ENCODE measurements at regions not wholly inside any gene's neighbourhood (a gene's known extent, or its start where the extent isn't known, plus 50 kb on each side); places are given as distances from the start of the nearest gene placed in this dataset.

- TF ChIP-seq, protein P1, sequence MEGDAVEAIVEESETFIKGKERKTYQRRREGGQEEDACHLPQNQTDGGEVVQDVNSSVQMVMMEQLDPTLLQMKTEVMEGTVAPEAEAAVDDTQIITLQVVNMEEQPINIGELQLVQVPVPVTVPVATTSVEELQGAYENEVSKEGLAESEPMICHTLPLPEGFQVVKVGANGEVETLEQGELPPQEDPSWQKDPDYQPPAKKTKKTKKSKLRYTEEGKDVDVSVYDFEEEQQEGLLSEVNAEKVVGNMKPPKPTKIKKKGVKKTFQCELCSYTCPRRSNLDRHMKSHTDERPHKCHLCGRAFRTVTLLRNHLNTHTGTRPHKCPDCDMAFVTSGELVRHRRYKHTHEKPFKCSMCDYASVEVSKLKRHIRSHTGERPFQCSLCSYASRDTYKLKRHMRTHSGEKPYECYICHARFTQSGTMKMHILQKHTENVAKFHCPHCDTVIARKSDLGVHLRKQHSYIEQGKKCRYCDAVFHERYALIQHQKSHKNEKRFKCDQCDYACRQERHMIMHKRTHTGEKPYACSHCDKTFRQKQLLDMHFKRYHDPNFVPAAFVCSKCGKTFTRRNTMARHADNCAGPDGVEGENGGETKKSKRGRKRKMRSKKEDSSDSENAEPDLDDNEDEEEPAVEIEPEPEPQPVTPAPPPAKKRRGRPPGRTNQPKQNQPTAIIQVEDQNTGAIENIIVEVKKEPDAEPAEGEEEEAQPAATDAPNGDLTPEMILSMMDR (IDR thresholded peaks at IDR 0.05; ENCODE audit: control extremely low read depth in 1 of 3, insufficient read depth in 1 of 3, low read depth in 1 of 3, low read length in 3 of 3) = no peak
- TF ChIP-seq RNF2 (IDR thresholded peaks at IDR 0.05; ENCODE audit: borderline replicate concordance, low read depth, low read length, missing control alignments, poor library complexity, severe bottlenecking) (no peak), GABPA (IDR thresholded peaks at IDR 0.05; ENCODE audit: borderline replicate concordance, insufficient read depth, low read length) (no peak), POLR2AphosphoS5 (IDR thresholded peaks at IDR 0.05; ENCODE audit: low read depth, low read length) (no peak), BCL11A (IDR thresholded peaks at IDR 0.05; ENCODE audit: low read depth in 2 of 2, low read length in 2 of 2) (no peak), ZNF274 (IDR thresholded peaks at IDR 0.05; ENCODE audit: borderline replicate concordance, extremely low read depth, low read length) (no peak), SIN3A (conservative IDR thresholded peaks at IDR 0.05 in 1 of 2, IDR thresholded peaks at IDR 0.05 in 1 of 2; ENCODE audit: low read depth in 1 of 2, low read length in 2 of 2) (no peak), TAF1 (IDR thresholded peaks at IDR 0.05; ENCODE audit: low read depth, low read length) (no peak), EP300 (IDR thresholded peaks at IDR 0.05; ENCODE audit: borderline replicate concordance in 1 of 2, low read depth in 2 of 2, low read length in 2 of 2) (no peak)
- TF ChIP-seq, protein P2, sequence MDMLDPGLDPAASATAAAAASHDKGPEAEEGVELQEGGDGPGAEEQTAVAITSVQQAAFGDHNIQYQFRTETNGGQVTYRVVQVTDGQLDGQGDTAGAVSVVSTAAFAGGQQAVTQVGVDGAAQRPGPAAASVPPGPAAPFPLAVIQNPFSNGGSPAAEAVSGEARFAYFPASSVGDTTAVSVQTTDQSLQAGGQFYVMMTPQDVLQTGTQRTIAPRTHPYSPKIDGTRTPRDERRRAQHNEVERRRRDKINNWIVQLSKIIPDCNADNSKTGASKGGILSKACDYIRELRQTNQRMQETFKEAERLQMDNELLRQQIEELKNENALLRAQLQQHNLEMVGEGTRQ (IDR thresholded peaks at IDR 0.05; ENCODE audit: low read length) = no peak
These were observed 272.3 kb downstream of the ZSWIM6 start for GRCh38 chr5:61604076-61605025.
